Brain pericyte (primary cell): ENCODE measurements at regions not wholly inside any gene's neighbourhood (a gene's known extent, or its start where the extent isn't known, plus 50 kb on each side); places are given as distances from the start of the nearest gene placed in this dataset.

ENCODE experiments used
- DNase-seq: peaks from one replicate; pipeline ENCODE4 v3.0.0-alpha.2; 2012; ENCODE audit warnings: low read depth, low spot score

DNA sequence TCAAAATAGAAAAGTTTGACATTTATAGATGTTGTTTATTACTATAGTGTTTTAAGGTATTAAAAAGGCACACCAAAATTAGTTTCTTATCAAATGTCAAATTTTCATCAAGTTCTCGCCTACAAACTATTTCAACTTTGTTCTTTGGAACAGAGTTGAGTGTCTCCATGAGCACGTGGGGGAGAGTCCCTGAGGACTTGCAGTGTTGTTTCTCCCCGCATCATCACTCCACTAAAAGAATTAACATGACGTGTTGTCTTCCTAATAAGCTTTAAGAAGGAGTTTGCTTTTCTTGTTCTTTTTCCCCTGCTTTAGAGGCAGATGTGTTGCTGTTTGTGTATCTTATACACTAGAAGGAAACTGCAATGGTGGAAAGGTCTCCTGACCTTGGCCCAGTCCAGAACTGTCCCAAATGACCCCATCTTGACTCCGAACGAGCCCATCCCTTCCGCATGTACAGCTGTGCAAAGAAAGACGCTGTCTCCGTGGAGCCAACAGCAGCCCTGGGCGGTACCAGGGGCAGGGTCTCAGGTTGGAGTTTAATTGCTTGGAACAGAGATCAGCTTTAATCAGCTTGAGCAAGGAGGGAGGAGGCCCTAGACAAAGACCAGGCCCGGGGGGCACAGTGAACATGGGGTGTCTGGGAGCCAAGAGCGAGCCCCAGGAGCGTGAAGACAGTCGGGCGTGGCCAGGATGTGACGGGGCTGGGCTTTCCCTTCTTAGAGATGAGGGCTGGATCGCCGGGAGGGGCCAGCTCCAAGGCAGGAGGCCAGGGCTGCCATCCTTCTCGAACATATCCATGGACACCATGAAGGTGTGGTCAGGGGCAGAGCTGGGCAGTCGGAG, 215.4 kb upstream of the RTL1 start:
- DNase-seq: no peak

DNA sequence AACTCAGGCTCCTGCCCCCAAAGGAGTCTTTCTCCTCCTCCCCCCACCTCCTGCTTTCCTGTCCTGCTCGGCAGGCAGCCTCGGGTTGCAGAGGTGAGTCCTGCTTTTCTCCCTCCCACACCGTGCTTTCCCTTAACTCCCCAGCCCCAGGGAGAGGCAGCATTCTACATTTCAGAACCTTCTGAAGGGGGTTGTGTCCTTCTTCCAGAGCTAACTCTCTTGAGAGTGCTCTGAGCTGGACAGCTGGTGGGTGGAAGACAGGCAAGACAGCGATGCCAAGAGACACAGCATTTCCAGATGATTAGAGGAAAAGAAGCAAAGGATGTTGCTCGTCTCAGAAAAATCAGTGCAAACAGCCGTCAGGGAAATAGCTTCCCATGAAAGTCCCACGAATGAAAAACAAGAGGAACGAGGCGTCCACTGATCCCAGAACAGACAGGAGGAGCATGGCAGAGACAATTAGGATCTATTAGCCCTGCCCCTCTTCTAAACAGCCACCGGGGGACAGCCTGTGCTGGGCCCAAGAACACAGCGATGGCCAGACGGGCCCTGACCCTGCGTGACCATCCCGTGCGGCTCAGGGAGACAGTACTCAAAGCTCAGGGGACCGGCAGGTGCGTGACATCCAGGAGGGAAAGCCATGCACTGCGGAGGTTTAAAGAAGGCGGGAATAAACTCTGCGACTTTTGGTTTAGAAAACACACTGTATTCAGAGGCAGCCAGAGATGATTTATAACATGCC, 216.5 kb upstream of the RTL1 start:
- no peak for DNase-seq

DNA sequence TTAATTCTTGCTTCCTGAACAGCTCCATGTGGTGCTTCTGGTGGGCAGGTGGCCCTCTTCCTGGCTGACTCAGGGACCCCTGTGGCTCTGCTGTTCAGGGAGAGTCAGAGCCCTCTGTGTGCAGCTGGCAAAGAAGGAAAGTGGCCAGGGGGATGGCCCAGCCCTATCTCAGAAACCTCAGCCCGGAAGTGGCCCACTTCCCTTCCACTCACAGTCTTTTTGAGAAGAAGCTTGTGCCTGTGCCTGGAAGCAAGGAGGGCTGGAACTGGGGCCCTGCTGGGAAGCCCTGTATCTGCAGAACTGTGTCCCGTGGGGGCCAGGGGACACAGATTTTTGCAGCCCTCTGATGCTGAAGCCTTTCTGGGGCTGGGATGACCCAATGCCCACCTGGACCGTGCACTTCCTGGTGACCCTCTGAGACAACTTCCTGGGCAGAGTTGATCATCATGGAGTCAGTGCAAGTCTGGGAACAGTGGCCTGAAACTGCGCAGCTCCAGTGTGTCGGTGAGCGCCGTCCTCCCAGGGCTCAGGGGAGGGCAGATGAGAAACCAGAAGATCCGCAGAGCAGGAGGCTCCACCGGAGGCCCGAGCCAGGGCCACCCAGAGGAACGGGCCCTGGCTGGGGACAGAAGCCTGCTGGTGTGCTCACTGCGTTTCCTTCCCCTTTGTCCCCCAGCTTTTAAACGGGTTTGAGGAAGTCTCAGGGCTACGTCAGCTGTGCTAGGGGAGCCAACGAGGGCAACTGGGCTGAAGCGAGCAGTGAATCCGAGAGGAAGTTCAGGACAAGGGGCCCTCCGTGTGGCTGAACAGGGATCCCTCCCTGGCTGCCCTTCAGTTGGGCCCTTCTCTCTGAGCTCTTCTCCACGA, 217.4 kb upstream of the RTL1 start:
- DNase-seq: no peak

DNA sequence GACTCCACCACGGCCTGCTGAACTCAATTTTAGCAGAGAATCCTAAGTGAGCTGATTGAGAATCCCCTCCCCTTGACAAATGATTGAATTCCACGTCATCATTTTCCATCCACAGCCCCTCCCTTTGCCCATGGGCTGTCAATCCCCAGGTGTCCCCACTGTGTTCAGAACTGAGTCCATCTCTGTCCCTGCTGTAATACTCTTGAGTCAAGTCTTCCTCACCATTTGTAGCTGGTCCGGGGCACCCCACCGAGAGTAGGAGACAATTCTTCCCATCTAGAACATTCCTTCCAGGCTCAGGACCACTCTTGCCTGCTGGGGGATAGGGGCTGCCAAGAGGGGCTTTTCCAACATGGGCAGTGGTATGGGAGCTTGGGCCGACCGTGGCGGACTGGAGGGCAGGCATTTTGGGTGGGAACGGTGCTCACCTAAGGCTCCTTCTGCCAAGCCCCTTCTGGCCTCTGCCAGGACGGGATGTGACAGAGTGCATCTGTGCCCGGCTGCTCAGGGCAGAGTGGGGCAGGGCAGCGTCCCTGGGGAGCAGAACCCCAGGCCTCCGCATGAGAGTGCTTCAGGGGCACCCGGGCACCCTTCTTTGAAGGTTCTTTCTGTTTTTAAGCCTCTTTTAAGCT, 218.1 kb upstream of the RTL1 start:
- no peak for DNase-seq

DNA sequence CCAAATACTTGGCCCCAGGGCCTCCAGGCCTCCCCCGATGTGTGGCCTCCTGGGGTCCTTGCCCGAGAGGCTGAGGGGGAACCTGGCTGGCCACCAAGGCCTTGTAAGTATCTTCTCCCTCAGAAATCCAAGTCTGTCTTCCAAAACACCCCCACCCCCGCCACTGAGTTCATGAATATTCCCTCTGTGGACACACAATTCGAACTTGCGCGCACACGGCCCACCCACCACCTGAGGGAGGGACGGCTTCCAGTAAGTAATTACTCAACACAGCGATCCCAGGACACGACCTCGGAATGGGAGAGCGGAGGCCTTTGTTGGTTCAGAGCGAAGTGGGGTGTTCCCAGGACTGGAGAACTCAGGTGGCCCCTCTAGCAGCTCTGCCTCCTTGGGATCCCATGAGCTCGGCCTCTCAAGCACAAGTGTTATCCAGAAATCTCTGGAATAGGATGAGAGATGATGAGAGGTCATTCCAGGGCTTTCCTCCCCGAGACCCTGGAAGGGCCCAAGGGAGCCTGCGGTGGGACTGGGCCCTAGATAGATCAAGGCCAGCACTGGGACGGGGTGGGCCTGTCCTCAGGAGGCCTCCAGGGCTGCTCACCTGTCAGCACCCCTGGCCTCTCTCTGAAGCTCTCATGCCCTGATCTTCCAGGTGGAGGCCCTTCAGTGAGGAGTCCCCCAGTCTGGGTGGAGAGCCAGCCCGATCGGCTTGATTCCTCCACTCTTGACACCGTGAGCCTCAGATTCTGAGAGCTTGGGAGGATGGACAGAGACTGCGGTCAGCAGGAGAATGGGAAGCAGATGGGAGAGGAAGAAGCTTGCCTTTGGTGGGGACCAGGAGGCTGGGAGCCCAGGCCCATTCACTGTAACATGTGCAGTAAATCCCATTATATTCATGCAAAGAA, 219.0 kb upstream of the RTL1 start:
- DNase-seq: no peak

DNA sequence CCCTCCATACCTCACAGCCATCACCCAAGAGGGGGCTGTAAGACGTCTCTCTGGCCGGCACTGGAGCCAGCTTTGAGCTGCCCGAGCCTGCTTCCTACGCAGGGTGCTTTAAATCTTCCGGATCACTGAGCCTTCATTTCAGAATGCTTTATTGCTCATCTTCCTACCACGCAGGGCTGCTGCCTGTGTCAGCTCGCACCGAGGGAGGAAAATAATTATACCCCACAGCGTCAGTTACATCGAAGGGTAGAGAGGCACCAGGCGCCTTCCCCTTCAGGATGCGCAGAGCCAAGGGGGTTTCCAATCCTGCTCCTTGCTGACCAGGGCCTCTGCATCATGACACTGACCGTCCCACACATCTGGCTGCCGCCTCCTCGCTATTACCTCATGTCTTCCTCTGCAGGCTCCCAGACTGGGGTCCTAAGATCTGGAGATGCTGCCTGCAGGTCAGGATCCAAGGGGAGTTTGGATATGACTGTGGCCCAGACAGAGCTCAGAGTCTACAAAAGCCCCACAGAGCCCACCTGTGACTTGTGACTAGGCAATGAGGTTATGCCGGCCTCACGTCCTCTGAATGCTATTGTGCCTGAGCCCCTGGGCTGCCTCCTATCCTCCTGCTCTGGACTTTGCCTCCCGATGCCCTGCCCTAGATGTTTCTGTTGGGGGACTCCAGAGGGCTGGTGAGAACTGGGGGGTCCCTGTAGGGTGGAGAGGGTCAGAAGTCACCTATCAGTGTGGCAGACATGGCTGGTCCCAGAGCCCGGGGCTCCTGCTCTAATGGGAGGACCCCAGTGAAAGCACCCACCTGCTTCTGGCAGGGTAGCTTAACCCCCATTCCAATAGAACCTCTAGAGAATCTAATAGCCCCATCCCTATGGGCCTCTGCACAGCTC, 220.3 kb upstream of the RTL1 start:
- DNase-seq: no peak

DNA sequence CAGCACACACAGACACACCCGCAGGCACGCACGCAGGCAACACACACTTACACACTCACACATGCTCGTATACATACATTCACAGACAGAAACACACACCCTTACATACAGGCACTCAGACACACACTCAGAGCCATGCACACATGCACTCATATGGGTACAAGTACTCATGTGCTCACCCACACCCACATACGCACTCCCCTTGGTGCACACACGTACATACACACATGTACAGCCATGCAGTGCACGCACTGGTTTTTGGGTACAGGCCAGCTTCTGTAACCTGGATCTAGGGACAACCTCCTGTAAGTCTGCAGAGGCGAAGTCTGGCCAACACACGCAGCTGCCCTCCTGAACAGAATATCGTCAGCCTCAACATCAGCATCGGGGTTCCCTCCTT, 221.3 kb upstream of the RTL1 start:
- DNase-seq: no peak

DNA sequence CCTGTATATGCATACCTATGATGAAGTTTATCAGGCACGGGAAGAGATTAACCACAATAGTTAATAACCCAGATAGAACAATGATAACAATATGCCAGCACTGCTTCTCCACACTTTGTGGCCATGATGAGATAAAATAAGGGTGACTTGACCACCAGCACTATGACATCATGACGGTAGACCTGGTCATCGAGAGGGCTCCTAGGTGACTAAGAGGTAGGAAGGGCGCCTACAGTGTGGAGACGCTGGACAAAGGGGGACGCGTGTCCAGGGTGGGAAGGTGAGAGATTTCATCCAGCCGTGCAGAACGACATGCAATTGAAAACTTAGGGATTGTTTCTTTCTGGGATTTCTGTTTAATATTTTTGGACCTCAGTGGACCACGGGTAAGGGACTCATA, 221.8 kb upstream of the RTL1 start:
- no peak for DNase-seq

DNA sequence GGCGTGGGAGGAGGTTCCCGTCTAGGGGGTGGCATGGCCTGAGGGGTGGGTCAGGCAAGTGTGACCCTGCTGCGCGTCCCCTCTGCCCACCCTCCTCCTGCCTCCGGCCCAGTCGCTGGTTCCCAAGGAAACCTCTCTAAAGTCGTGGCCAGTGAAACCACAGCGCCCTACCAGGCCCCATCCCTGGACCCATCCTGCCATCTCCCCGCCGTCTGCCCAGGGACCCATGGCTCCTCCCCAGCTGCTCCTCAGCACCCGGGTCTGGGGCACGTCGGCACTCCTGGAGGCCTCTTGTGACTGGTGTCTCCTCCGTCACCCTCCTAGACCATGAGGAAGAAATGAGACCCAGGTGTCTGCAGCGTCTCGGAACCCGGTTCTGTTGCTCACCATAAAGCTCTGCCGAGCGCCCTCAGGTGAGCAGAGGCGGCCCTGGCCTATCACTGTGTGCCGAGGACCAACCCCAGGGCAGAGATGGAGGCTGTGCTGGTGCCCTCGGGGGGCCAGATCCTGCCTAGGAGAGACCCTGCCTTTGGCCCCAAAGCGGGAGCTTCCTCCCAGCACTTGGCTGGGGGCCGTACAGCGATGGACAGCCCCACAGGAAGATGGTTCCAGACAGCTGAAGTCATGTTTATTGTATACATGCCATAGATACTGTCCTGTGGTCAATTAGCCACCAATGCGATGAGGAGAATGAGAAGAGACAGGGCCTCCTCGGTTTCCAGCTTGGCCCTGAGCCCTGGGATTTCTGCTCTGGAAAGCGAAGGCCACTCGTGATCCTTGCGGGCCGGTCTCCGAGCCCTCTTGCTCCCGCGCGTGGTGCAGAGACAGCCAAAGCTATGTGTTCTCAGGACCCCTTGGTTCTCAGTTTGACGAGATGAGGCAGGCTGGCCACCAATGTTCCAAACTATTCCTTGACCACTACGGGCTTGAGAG, 222.5 kb upstream of the RTL1 start:
- no peak for DNase-seq

DNA sequence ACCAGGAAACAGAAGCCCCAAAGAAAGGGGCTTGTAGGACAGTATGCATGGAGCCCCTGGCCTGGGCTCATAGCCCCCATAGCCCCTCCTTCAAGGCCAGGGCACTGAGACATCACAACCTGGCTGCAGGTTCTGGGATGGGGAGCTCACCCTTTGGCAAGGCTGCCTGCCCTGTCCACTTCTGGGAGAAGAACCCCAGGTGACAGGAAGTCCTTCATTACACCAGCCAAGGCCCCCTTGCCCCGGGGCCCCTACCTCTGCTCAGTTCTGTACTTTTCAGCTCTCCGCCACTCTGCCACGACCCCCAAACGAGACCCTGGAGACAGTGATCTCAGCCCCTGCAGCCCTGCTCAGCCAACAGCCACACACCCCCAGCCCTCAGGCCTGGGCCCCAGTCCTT, 223.2 kb upstream of the RTL1 start:
- DNase-seq: no peak

DNA sequence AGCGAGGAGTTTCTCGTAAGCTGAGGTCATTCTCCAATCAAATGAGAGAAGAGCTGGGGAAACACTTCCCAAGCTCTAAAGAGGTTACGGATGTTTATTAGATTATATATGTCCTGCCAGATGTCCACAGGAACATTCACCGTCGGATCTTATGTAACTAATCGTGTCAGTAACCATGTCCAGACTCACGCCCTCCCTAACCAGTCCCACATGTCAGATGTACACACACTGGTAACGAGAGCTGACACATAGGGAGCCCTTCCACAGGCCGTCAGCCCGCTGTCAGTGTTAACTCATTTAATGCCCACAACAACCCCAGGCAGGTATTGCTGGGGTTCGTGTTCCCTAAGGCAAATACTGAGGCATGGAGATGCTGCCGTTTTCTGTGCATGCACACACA, 223.7 kb upstream of the RTL1 start:
- no peak for DNase-seq

DNA sequence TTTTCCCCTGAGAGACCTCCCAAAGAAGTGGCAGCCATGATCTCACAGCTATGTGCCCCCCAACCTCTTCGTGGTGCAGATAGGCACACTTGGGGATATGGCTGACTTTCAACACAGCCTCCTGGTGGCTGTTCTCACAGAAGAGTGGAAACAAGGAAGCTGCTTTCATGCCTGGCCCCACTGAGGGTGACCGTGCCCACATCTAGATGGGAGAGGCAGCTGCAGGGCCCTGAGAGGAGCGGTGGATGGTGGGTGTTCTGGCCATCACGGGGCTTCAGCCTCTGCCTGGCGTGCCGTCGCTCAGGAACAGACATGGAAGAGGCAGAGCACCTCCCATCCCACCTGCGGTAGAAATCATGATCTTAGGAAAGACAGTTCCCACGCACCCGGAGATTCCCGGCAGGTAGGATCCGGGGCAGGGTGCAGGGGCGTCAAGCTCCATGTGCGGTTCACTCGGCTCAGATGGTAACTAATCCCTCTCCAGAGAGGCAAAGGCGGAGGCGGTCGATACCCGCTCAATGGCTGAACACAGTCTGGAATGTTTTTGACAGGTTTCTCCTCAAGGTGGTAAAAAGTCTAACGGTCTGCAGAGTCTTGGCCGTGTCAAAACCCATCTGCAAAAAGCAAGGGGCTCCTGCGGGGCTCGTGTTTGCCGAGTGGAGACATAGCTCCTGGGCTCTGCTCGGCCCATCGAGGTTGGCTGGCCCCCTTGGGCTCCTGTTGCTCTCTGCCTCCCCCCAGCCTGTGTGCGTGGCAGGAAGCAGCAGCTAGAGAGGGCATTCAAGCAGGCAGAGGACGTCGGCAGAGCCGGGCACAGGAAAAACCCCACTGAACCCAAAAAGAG, 225.2 kb upstream of the RTL1 start:
- DNase-seq: no peak

DNA sequence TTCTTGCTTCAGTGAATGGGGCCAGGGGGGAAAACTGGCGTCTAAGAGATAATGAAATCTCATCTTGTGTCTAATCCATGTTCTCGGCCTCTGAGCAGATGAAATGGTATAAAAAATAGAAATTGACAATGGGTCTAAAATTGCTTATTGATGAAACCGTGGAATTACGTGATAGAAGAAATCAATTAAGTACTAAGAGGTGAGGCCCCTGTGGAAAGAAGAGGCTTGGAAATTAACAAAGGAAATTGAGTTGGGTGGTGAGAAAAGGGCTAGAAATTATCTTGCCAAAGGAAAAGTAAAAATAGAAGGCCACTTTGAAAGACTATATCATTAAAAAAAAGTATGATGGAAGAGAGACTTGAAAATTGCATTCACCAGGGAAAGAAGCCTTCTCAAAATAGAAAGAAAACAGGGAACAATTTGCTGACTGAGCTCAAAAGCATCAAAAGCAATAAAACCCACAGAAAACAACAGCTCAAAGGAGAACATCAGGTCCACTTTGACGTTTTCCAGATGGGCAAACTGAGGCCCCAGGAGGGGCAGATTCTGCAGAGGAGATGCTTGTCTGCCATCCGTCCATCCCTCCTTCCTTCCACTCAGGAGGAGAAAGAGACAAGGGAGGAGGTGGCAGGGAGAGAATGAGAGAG, 226.1 kb upstream of the RTL1 start:
- no peak for DNase-seq

DNA sequence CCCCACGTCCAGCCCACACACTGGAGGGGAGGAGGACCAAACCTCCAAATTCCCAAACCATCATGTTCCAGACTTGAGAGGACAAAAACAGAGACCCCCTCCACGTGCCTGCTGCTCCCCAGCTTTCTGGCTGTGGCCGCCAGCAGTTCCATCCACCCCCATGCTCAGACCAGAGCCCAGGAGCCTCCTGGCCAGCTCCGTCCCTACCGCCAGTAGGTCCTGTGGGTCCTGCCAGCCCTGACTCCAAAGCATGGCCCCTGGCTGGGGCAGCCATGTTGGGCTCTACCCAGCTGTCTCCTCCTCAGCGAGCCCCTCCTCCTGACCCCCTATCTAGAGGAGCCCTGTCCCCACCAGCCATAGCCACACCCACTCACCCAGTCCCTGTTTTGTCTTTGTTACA, 227.3 kb upstream of the RTL1 start:
- DNase-seq: no peak

DNA sequence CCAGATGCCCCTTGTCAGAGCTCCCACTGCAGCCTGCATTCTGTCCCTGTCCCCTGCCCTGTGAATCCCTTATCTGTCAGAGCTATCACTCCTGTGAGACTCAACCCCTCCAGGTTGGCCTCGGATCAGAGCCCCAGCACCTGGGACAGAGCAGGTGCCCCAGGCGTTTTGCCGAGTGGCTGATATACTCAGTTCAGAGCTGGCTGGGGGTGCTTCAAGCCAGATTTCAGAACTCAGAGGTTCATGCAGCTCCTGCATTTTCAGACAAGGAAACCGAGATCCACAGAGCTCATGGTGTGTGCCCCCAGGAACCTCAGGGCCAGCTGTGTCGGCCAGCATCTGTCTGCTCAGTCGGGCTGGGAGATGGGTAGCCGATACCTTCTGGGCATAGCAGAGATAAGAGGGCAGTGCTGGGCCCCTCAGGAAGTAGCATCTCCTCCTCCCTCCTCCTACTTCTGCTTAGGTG, 228.0 kb upstream of the RTL1 start:
- no peak for DNase-seq

DNA sequence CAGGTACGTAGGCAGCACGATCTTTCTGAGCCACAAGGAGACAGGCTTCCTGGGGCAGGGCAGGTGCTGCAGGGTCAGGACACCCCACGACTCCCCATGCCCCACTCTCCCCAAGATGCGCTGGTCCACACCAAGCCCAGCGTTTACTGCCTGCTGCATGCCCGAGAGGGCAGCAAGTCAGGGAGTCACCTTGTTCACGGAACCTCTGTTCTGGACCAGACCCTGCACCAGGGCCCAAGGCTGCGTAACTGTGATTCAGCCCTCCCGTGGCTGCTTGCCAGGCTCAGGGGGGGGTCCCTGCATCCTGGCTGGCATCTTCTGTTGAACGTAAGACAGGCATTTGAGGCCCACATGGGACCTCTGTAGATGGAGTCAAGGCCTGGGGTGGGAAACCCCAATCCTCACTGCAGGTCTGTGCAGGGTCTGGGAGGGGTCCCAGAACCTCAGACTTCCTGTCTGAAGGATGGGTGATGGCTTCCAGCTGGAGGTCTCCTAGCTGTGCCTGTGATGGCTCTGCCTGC, 228.6 kb upstream of the RTL1 start:
- no peak for DNase-seq

DNA sequence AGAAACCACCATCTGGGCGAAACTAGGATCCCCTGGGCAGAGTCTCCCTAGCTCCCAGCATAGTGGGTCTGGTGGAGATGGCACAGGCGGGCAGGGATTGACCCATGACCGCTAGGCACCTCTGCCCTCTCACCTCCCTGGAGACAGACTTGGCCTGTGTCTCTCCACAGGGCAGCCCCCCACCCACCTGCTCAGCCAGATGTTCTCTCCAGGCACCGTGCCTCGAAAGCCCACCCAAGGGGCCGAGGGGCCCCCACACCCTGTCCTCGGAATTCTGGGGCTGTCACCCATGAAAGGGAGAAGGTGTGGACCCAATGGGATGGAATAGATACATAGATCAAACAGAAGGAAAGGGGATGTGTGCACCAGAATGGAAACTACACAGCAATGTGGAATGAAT, 229.1 kb upstream of the RTL1 start:
- DNase-seq: no peak
